NCI-H1930 (cell line): ENCODE measurements at regions not wholly inside any gene's neighbourhood (a gene's known extent, or its start where the extent isn't known, plus 50 kb on each side); places are given as distances from the start of the nearest gene placed in this dataset.
A peak's percentile ranks its signal among the peaks of the same experiment; 100 is the strongest.
"Not testable (repeated sequence)": the region's sequence is repeated elsewhere in the genome, so short reads cannot be mapped to it uniquely, and the experiment has no call there.

Experiments used
- DNase-seq, 2 experiments: peaks; one replicate each; lab custom pipeline; 2025; lab: John Stamatoyannopoulos, UW

GRCh38 chr2:8424997-8425900 is 256.6 kb upstream of the ID2 start:
- no peak for DNase-seq

GRCh38 chr2:8426550-8426949 is 255.3 kb upstream of the ID2 start:
- no peak for DNase-seq

- no peak for DNase-seq
These were observed 254.6 kb upstream of the ID2 start for GRCh38 chr2:8427211-8427610.

GRCh38 chr2:8430628-8431027 is 251.2 kb upstream of the ID2 start:
- DNase-seq, result no peak

GRCh38 chr2:8431446-8432125 is 250.3 kb upstream of the ID2 start:
- DNase-seq, result no peak

GRCh38 chr2:8432706-8433336 is 249.0 kb upstream of the ID2 start:
- no peak for DNase-seq

GRCh38 chr2:8433390-8433789 is 248.5 kb upstream of the ID2 start:
- no peak for DNase-seq

- DNase-seq, result no peak
These were observed 246.2 kb upstream of the ID2 start for GRCh38 chr2:8435608-8436007.

- no peak for DNase-seq
These were observed 245.3 kb upstream of the ID2 start for GRCh38 chr2:8436585-8436984.

- no peak for DNase-seq
These were observed 244.5 kb upstream of the ID2 start for GRCh38 chr2:8437228-8437948.

- DNase-seq, result no peak
These were observed 243.9 kb upstream of the ID2 start for GRCh38 chr2:8437949-8438400.

GRCh38 chr2:8438476-8438875 is 243.4 kb upstream of the ID2 start:
- DNase-seq, result no peak

GRCh38 chr2:8438996-8439395 is 242.9 kb upstream of the ID2 start:
- DNase-seq, result no peak

GRCh38 chr2:8440029-8440778 is 241.7 kb upstream of the ID2 start:
- DNase-seq, result no peak

- no peak for DNase-seq
These were observed 240.5 kb upstream of the ID2 start for GRCh38 chr2:8441371-8441770.

- DNase-seq, result no peak
These were observed 239.9 kb upstream of the ID2 start for GRCh38 chr2:8441986-8442385.

GRCh38 chr2:8442833-8443486 is 238.9 kb upstream of the ID2 start:
- DNase-seq, result no peak

GRCh38 chr2:8445580-8445979 is 236.3 kb upstream of the ID2 start:
- DNase-seq, result peak; percentile 35 to 43

GRCh38 chr2:8446751-8447150 is 235.1 kb upstream of the ID2 start:
- not testable (repeated sequence) for DNase-seq

- no peak for DNase-seq
These were observed 234.1 kb upstream of the ID2 start for GRCh38 chr2:8447610-8448221.
